ENCODE measurements at regions not wholly inside any gene's neighbourhood (a gene's known extent, or its start where the extent isn't known, plus 50 kb on each side); places are given as distances from the start of the nearest gene placed in this dataset.
"Not testable (repeated sequence)": the region's sequence is repeated elsewhere in the genome, so short reads cannot be mapped to it uniquely, and the experiment has no call there.

- DNase-seq: no peak
These were observed 572.3 kb downstream of the ETNK1 start for GRCh38 chr12:23197266-23197665.

- no peak for DNase-seq
These were observed 577.8 kb downstream of the ETNK1 start for GRCh38 chr12:23202728-23203127.

- peak; percentile 70 for DNase-seq
These were observed 580.2 kb downstream of the ETNK1 start for GRCh38 chr12:23204933-23205778.

GRCh38 chr12:23209793-23210192 is 584.8 kb downstream of the ETNK1 start:
- DNase-seq: no peak

GRCh38 chr12:23210573-23210972 is 585.6 kb downstream of the ETNK1 start:
- no peak for DNase-seq

GRCh38 chr12:23211384-23212320 is 586.7 kb downstream of the ETNK1 start:
- DNase-seq: no peak

- no peak for DNase-seq
These were observed 592.2 kb downstream of the ETNK1 start for GRCh38 chr12:23217158-23217557.

- no peak for DNase-seq
These were observed 592.7 kb downstream of the ETNK1 start for GRCh38 chr12:23217667-23218066.

GRCh38 chr12:23221066-23221465 is 596.1 kb downstream of the ETNK1 start:
- no peak for DNase-seq

GRCh38 chr12:23221926-23222325 is 597.0 kb downstream of the ETNK1 start:
- no peak for DNase-seq

- DNase-seq: no peak
These were observed 597.8 kb downstream of the ETNK1 start for GRCh38 chr12:23222801-23223200.

- DNase-seq: no peak
These were observed 603.1 kb downstream of the ETNK1 start for GRCh38 chr12:23228101-23228500.

GRCh38 chr12:23230899-23231298 is 605.9 kb downstream of the ETNK1 start:
- DNase-seq: no peak

GRCh38 chr12:23236066-23236780 is 611.3 kb downstream of the ETNK1 start:
- no peak for DNase-seq

GRCh38 chr12:23236811-23237210 is 611.8 kb downstream of the ETNK1 start:
- no peak for DNase-seq

- no peak for DNase-seq
These were observed 613.2 kb downstream of the ETNK1 start for GRCh38 chr12:23238190-23238589.

GRCh38 chr12:23238957-23239356 is 614.0 kb downstream of the ETNK1 start:
- no peak for DNase-seq

GRCh38 chr12:23245186-23245585 is 620.2 kb downstream of the ETNK1 start:
- no peak for DNase-seq

- no peak for DNase-seq
These were observed 628.2 kb downstream of the ETNK1 start for GRCh38 chr12:23253191-23253590.

- not testable (repeated sequence) for DNase-seq
These were observed 628.9 kb downstream of the ETNK1 start for GRCh38 chr12:23253910-23254309.

- DNase-seq: no peak
These were observed 634.6 kb downstream of the ETNK1 start for GRCh38 chr12:23259558-23259957.

- DNase-seq: no peak
These were observed 637.7 kb downstream of the ETNK1 start for GRCh38 chr12:23262670-23263069.

- no peak for DNase-seq
These were observed 652.9 kb downstream of the ETNK1 start for GRCh38 chr12:23277831-23278230.

Data from hematopoietic multipotent progenitor cell treated with erythropoietin and hydrocortisone succinate and interleukin-3 and kit ligand, for 4 days (in vitro differentiated cells).